Nephron (organoid): ENCODE measurements at regions not wholly inside any gene's neighbourhood (a gene's known extent, or its start where the extent isn't known, plus 50 kb on each side); places are given as distances from the start of the nearest gene placed in this dataset.
A peak's percentile ranks its signal among the peaks of the same experiment; 100 is the strongest.

Experiments
- H3K27ac Mint-ChIP-seq, 3 experiments: 2 replicates each; pipeline ENCODE4 v1.8.0; 2020; ENCODE audit warnings: mixed read lengths in 3 of 3, mild to moderate bottlenecking in 2 of 3, moderate library complexity in 1 of 3
- H3K27me3 Mint-ChIP-seq: 2 replicates; pipeline ENCODE4 v1.8.0; 2021; ENCODE audit warnings: low read depth, mild to moderate bottlenecking, moderate library complexity, mixed read lengths
- H3K36me3 Mint-ChIP-seq: 2 replicates; pipeline ENCODE4 v1.8.0; 2020; ENCODE audit warnings: low read depth, mixed read lengths
- H3K4me1 Mint-ChIP-seq: 2 replicates; pipeline ENCODE4 v1.8.0; 2020; ENCODE audit warnings: mixed read lengths
- H3K4me3 Mint-ChIP-seq, 3 experiments: 2 replicates each; pipeline ENCODE4 v1.8.0; 2020; ENCODE audit warnings: mild to moderate bottlenecking in 3 of 3, mixed read lengths in 3 of 3, moderate library complexity in 2 of 3
- H3K9me3 Mint-ChIP-seq: 2 replicates; pipeline ENCODE4 v1.8.0; 2020; ENCODE audit warnings: mixed read lengths
- CTCF ChIP-seq, 3 experiments: fragments of 200-600 bp; sonication (generic); IDR thresholded peaks; one replicate each; pipeline ENCODE4 v1.5.0; 2021; ENCODE audit warnings: antibody characterized with exemption in 3 of 3; ENCODE audit not compliant: unreplicated experiment in 3 of 3

- H3K4me1 Mint-ChIP-seq: no peaks in the 10 kb centered on the region
- H3K27me3 Mint-ChIP-seq: no peaks in the 10 kb centered on the region
- no peaks in the 10 kb centered on the region for H3K9me3 Mint-ChIP-seq
- H3K4me3 Mint-ChIP-seq: no peak overlapping the region
- no peak overlapping the region for H3K27ac Mint-ChIP-seq
- TF ChIP-seq CTCF (IDR thresholded peaks at IDR 0.05; ENCODE audit: unreplicated experiment in 3 of 3): no peak
- no peaks in the 10 kb centered on the region for H3K36me3 Mint-ChIP-seq
Measured at GRCh38 chr1:172929006-172929405, 121.7 kb downstream of the TNFSF18 start.

GRCh38 chr1:172930142-172930541, 120.6 kb downstream of the TNFSF18 start:
- H3K36me3 Mint-ChIP-seq: no peaks in the 10 kb centered on the region
- H3K4me1 Mint-ChIP-seq: no peaks in the 10 kb centered on the region
- no peak overlapping the region for H3K27ac Mint-ChIP-seq
- no peak for TF ChIP-seq CTCF (IDR thresholded peaks at IDR 0.05; ENCODE audit: unreplicated experiment in 3 of 3)
- H3K4me3 Mint-ChIP-seq: no peak overlapping the region
- no peaks in the 10 kb centered on the region for H3K27me3 Mint-ChIP-seq
- no peaks in the 10 kb centered on the region for H3K9me3 Mint-ChIP-seq

DNA sequence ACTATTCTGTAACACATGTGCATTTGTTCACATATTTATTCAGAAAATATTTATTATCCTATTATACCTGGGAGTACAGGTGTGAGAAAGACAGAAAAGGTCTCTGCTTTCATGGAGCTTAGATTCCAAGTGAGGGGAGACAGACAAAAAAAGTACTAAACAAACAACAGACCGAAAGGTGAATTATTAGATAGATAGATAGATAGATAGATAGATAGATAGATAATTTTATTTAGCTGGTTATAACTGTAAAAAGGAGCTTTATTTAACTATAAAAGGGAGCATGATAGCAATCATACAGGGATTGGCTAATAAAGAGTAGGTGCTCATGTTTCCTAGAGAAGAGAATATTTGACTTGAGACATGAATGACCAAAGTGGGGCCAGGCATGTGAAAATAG, 119.4 kb downstream of the TNFSF18 start:
- H3K9me3 Mint-ChIP-seq: no peaks in the 10 kb centered on the region
- H3K36me3 Mint-ChIP-seq: no peaks in the 10 kb centered on the region
- no peaks in the 10 kb centered on the region for H3K4me1 Mint-ChIP-seq
- no peak overlapping the region for H3K27ac Mint-ChIP-seq
- H3K27me3 Mint-ChIP-seq: no peaks in the 10 kb centered on the region
- no peak for TF ChIP-seq CTCF (IDR thresholded peaks at IDR 0.05; ENCODE audit: unreplicated experiment in 3 of 3)
- H3K4me3 Mint-ChIP-seq: no peak overlapping the region

DNA sequence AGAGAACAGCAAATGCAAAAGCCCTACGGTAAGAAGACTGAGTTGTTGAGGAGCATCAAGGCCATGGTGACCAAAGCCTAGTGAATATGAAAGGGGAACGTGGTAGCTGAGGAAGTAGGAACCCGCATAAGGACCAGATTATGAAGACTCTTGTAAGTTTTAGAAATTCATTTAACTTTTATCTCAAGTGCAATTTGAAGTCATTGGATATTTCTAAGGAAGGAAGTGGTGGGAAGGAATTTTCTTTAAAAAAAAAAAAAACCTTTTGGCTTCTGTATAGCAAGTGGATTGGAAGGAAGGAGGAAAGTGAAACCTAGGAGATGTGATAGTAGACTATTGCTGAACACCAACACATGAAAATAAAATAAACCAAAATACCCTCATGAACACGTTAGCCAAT, 119.0 kb downstream of the TNFSF18 start:
- H3K27me3 Mint-ChIP-seq: no peaks in the 10 kb centered on the region
- H3K4me1 Mint-ChIP-seq: no peaks in the 10 kb centered on the region
- no peak overlapping the region for H3K27ac Mint-ChIP-seq
- no peak for TF ChIP-seq CTCF (IDR thresholded peaks at IDR 0.05; ENCODE audit: unreplicated experiment in 3 of 3)
- H3K4me3 Mint-ChIP-seq: no peak overlapping the region
- H3K36me3 Mint-ChIP-seq: no peaks in the 10 kb centered on the region
- no peaks in the 10 kb centered on the region for H3K9me3 Mint-ChIP-seq

DNA sequence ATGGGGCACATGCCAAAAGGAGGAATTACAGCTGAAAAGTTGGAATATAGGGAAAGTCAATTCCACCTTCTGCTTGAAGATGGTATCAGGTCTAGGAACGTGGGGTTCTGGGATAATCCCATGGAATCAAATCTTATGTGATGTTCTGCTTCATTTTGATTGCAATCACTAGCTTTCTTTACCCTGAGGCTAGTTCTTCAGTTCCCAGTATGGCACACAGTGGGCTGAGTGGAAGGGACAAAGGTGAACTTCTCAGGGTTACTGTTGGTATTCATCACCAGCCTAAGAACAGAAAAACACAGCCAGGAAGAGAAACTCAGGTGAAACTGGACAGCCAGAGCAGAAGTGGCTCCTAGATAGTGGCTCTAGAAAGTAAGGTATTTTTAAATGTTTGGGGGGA, 117.8 kb downstream of the TNFSF18 start:
- Mint-ChIP-seq H3K9me3 (no peaks in the 10 kb centered on the region), H3K4me3 (no peak overlapping the region), H3K36me3 (no peaks in the 10 kb centered on the region), H3K27me3 (no peaks in the 10 kb centered on the region), H3K27ac (peak overlapping the region; percentile 45 to 89 (median 60)), H3K4me1 (no peaks in the 10 kb centered on the region)
- no peak for TF ChIP-seq CTCF (IDR thresholded peaks at IDR 0.05; ENCODE audit: unreplicated experiment in 3 of 3)

DNA sequence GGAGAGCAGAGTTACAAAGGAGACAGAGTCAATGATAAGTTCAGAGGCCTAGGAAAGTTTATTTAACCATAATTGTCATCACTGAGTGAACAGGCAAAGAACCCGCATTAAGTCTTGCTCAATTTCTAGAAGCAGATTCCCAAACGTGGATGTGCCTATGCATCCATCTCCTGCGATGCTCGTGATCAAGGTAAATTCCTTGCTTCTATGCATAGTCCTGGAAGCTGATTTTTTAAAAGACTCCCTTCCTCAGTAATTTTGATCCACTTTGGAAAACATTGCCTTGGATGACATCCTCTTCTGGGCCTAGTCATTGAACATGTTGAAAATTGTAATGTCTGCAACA, 116.4 kb downstream of the TNFSF18 start:
- peak overlapping the region; percentile 55 to 74 (median 63) for H3K27ac Mint-ChIP-seq
- H3K27me3 Mint-ChIP-seq: no peaks in the 10 kb centered on the region
- H3K9me3 Mint-ChIP-seq: no peaks in the 10 kb centered on the region
- H3K4me1 Mint-ChIP-seq: no peaks in the 10 kb centered on the region
- H3K4me3 Mint-ChIP-seq: no peak overlapping the region
- TF ChIP-seq CTCF (IDR thresholded peaks at IDR 0.05; ENCODE audit: unreplicated experiment in 3 of 3): no peak
- no peaks in the 10 kb centered on the region for H3K36me3 Mint-ChIP-seq
